SK-N-SH (cell line): ENCODE measurements at regions not wholly inside any gene's neighbourhood (a gene's known extent, or its start where the extent isn't known, plus 50 kb on each side); places are given as distances from the start of the nearest gene placed in this dataset.
A peak's percentile ranks its signal among the peaks of the same experiment; 100 is the strongest.

ENCODE experiments used
- EP300 ChIP-seq, 2 experiments: IDR thresholded peaks; 2 replicates each; pipeline versions ENCODE4 v1.4.0 to v1.6.1; 2012; ENCODE audit warnings: borderline replicate concordance in 1 of 2, low read depth in 1 of 2, low read length in 1 of 2
- FOXJ3 ChIP-seq: sonication (generic); formaldehyde crosslinking; IDR thresholded peaks from 2 replicates; pipeline ENCODE4 v1.5.1; 2020; ENCODE audit warnings: mild to moderate bottlenecking, missing genetic modification reagents
- GABPA ChIP-seq: IDR thresholded peaks from 2 replicates; pipeline ENCODE4 v1.4.0; 2012; ENCODE audit warnings: low read depth, mild to moderate bottlenecking
- JUND ChIP-seq: IDR thresholded peaks from 2 replicates; pipeline ENCODE4 v1.4.0; 2012
- MXI1 ChIP-seq: IDR thresholded peaks from 2 replicates; pipeline ENCODE4 v1.6.1; 2012; ENCODE audit warnings: mild to moderate bottlenecking, low read depth, low read length, improper control_type of control experiment
- RAD21 ChIP-seq: IDR thresholded peaks from 2 replicates; pipeline ENCODE4 v1.6.1; 2012; ENCODE audit warnings: mild to moderate bottlenecking, low read length
- TF ChIP-seq, protein P1 (sequence below): fragments of 200-600 bp; sonication (generic); IDR thresholded peaks from 2 replicates; pipeline ENCODE4 v1.6.1; 2017; ENCODE audit warnings: antibody characterized with exemption, mild to moderate bottlenecking, moderate library complexity
- TF ChIP-seq, protein P2 (sequence below): IDR thresholded peaks from 2 replicates; pipeline ENCODE4 v1.4.0; 2012; ENCODE audit warnings: low read depth
- TF ChIP-seq, protein P3 (sequence below): IDR thresholded peaks from 2 replicates; pipeline ENCODE4 v1.4.0; 2012; ENCODE audit warnings: low read depth, borderline replicate concordance
- TF ChIP-seq, protein P4 (sequence below): fragments of 150-350 bp; IDR thresholded peaks from 2 replicates; pipeline ENCODE4 v1.6.1; 2017; ENCODE audit warnings: antibody characterized with exemption, low read length, low read depth, borderline replicate concordance
- TF ChIP-seq, protein P5 (sequence below): IDR thresholded peaks from 2 replicates; pipeline ENCODE4 v1.6.1; 2012; ENCODE audit warnings: mild to moderate bottlenecking, low read depth, low read length, moderate library complexity

- no peak for TF ChIP-seq JUND
- peak in 1 of 2 experiments; percentile 18; a peak in 1 of 4 replicates for TF ChIP-seq EP300 (IDR thresholded peaks at IDR 0.05; ENCODE audit: borderline replicate concordance in 1 of 2, low read depth in 1 of 2, low read length in 1 of 2)
- TF ChIP-seq, protein P1, sequence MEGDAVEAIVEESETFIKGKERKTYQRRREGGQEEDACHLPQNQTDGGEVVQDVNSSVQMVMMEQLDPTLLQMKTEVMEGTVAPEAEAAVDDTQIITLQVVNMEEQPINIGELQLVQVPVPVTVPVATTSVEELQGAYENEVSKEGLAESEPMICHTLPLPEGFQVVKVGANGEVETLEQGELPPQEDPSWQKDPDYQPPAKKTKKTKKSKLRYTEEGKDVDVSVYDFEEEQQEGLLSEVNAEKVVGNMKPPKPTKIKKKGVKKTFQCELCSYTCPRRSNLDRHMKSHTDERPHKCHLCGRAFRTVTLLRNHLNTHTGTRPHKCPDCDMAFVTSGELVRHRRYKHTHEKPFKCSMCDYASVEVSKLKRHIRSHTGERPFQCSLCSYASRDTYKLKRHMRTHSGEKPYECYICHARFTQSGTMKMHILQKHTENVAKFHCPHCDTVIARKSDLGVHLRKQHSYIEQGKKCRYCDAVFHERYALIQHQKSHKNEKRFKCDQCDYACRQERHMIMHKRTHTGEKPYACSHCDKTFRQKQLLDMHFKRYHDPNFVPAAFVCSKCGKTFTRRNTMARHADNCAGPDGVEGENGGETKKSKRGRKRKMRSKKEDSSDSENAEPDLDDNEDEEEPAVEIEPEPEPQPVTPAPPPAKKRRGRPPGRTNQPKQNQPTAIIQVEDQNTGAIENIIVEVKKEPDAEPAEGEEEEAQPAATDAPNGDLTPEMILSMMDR, result no peak
- TF ChIP-seq, protein P2, sequence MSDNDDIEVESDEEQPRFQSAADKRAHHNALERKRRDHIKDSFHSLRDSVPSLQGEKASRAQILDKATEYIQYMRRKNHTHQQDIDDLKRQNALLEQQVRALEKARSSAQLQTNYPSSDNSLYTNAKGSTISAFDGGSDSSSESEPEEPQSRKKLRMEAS, result no peak
- TF ChIP-seq, protein P3, sequence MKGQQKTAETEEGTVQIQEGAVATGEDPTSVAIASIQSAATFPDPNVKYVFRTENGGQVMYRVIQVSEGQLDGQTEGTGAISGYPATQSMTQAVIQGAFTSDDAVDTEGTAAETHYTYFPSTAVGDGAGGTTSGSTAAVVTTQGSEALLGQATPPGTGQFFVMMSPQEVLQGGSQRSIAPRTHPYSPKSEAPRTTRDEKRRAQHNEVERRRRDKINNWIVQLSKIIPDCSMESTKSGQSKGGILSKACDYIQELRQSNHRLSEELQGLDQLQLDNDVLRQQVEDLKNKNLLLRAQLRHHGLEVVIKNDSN, result no peak
- TF ChIP-seq GABPA, result no peak
- TF ChIP-seq, protein P4, sequence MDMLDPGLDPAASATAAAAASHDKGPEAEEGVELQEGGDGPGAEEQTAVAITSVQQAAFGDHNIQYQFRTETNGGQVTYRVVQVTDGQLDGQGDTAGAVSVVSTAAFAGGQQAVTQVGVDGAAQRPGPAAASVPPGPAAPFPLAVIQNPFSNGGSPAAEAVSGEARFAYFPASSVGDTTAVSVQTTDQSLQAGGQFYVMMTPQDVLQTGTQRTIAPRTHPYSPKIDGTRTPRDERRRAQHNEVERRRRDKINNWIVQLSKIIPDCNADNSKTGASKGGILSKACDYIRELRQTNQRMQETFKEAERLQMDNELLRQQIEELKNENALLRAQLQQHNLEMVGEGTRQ, result no peak
- no peak for TF ChIP-seq MXI1
- TF ChIP-seq, protein P5, sequence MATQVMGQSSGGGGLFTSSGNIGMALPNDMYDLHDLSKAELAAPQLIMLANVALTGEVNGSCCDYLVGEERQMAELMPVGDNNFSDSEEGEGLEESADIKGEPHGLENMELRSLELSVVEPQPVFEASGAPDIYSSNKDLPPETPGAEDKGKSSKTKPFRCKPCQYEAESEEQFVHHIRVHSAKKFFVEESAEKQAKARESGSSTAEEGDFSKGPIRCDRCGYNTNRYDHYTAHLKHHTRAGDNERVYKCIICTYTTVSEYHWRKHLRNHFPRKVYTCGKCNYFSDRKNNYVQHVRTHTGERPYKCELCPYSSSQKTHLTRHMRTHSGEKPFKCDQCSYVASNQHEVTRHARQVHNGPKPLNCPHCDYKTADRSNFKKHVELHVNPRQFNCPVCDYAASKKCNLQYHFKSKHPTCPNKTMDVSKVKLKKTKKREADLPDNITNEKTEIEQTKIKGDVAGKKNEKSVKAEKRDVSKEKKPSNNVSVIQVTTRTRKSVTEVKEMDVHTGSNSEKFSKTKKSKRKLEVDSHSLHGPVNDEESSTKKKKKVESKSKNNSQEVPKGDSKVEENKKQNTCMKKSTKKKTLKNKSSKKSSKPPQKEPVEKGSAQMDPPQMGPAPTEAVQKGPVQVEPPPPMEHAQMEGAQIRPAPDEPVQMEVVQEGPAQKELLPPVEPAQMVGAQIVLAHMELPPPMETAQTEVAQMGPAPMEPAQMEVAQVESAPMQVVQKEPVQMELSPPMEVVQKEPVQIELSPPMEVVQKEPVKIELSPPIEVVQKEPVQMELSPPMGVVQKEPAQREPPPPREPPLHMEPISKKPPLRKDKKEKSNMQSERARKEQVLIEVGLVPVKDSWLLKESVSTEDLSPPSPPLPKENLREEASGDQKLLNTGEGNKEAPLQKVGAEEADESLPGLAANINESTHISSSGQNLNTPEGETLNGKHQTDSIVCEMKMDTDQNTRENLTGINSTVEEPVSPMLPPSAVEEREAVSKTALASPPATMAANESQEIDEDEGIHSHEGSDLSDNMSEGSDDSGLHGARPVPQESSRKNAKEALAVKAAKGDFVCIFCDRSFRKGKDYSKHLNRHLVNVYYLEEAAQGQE, result no peak
- TF ChIP-seq FOXJ3 (CRISPR knock-in tag), result no peak
- TF ChIP-seq RAD21, result no peak
These were observed 449.9 kb downstream of the PTPRU start for GRCh38 chr1:29686012-29686930.
